WTC11 (cell line): ENCODE measurements at regions not wholly inside any gene's neighbourhood (a gene's known extent, or its start where the extent isn't known, plus 50 kb on each side); places are given as distances from the start of the nearest gene placed in this dataset.

Experiments
- ATAC-seq: fragments of 200-7000 bp; cut with Tn5 transposase; 2 replicates; pipeline ENCODE4 v1.10.0; 2021; ENCODE audit warnings: mild to moderate bottlenecking, moderate library complexity
- CTCF ChIA-PET: fragments of 300-600 bp; sonication (Branson Sonifier 250); formaldehyde crosslinking; loops from one replicate; lab custom pipeline; 2021; ENCODE audit warnings: antibody characterized with exemption; lab: Charles Lee
- POLR2A ChIA-PET: fragments of 350-600 bp; sonication (Branson Sonifier 250); formaldehyde crosslinking; loops from one replicate; lab custom pipeline; 2021; ENCODE audit warnings: antibody characterized with exemption; lab: Charles Lee
- DNase-seq: peaks from one replicate; pipeline ENCODE4 v3.0.0; 2021; ENCODE audit warnings: low spot score
- H3K27ac Mint-ChIP-seq: 2 replicates; pipeline ENCODE4 v1.8.0; 2021; ENCODE audit warnings: mixed read lengths
- H3K27me3 Mint-ChIP-seq: 2 replicates; pipeline ENCODE4 v1.8.0; 2021; ENCODE audit warnings: low read depth, mild to moderate bottlenecking, moderate library complexity, mixed read lengths
- H3K36me3 Mint-ChIP-seq: 2 replicates; pipeline ENCODE4 v1.8.0; 2021; ENCODE audit warnings: mixed read lengths
- H3K4me1 Mint-ChIP-seq: 2 replicates; pipeline ENCODE4 v1.8.0; 2022; ENCODE audit warnings: mixed read lengths
- H3K4me3 Mint-ChIP-seq: 2 replicates; pipeline ENCODE4 v1.8.0; 2021; ENCODE audit warnings: mild to moderate bottlenecking, moderate library complexity, mixed read lengths
- H3K9me3 Mint-ChIP-seq: 2 replicates; pipeline ENCODE4 v1.8.0; 2021; ENCODE audit warnings: mixed read lengths
- CREM ChIP-seq: sonication (generic); formaldehyde crosslinking; IDR thresholded peaks from 2 replicates; pipeline ENCODE4 v1.8.1; 2022; ENCODE audit warnings: mild to moderate bottlenecking, missing genetic modification reagents, moderate library complexity
- E2F1 ChIP-seq: sonication (generic); formaldehyde crosslinking; IDR thresholded peaks from 2 replicates; pipeline ENCODE4 v1.8.0; 2022; ENCODE audit warnings: mild to moderate bottlenecking, missing genetic modification reagents
- FOXJ3 ChIP-seq: sonication (generic); formaldehyde crosslinking; IDR thresholded peaks from 2 replicates; pipeline ENCODE4 v1.9.0; 2021; ENCODE audit warnings: missing genetic modification reagents, mild to moderate bottlenecking, borderline replicate concordance
- FOXP4 ChIP-seq: sonication (generic); formaldehyde crosslinking; IDR thresholded peaks from 2 replicates; pipeline ENCODE4 v1.8.0; 2022; ENCODE audit warnings: mild to moderate bottlenecking, missing genetic modification reagents
- GRHL2 ChIP-seq: fragments of 250-450 bp; sonication (Bioruptor Pico); IDR thresholded peaks from 2 replicates; pipeline ENCODE4 v1.8.0; 2022; ENCODE audit warnings: mild to moderate bottlenecking, moderate library complexity; ENCODE audit not compliant: insufficient replicate concordance, severe bottlenecking
- HMGA2 ChIP-seq: fragments of 250-450 bp; sonication (Bioruptor Pico); IDR thresholded peaks from 2 replicates; pipeline ENCODE4 v1.4.0; 2021; ENCODE audit warnings: mild to moderate bottlenecking, moderate library complexity
- JUN ChIP-seq: sonication (generic); formaldehyde crosslinking; IDR thresholded peaks from 2 replicates; pipeline ENCODE4 v1.8.0; 2023; ENCODE audit warnings: mild to moderate bottlenecking, missing genetic modification reagents
- MXD4 ChIP-seq: fragments of 250-450 bp; sonication (Bioruptor Pico); IDR thresholded peaks from 2 replicates; pipeline ENCODE4 v1.8.0; 2021; ENCODE audit warnings: mild to moderate bottlenecking, moderate library complexity, borderline replicate concordance
- NFE2L1 ChIP-seq: sonication (generic); formaldehyde crosslinking; IDR thresholded peaks from 2 replicates; pipeline ENCODE4 v1.8.1; 2023; ENCODE audit warnings: missing genetic modification reagents
- NR1H2 ChIP-seq: sonication (generic); formaldehyde crosslinking; IDR thresholded peaks from 2 replicates; pipeline ENCODE4 v1.9.0; 2021; ENCODE audit warnings: mild to moderate bottlenecking, moderate library complexity, missing genetic modification reagents
- NR3C1 ChIP-seq: sonication (generic); formaldehyde crosslinking; conservative IDR thresholded peaks from 2 replicates; pipeline ENCODE4 v1.8.1; 2023; ENCODE audit warnings: low read depth, mild to moderate bottlenecking, missing genetic modification reagents
- OVOL2 ChIP-seq: fragments of 250-450 bp; sonication (Bioruptor Pico); IDR thresholded peaks from 2 replicates; pipeline ENCODE4 v1.9.0; 2021; ENCODE audit warnings: mild to moderate bottlenecking, borderline replicate concordance
- PRDM15 ChIP-seq: sonication (generic); formaldehyde crosslinking; IDR thresholded peaks from 2 replicates; pipeline ENCODE4 v1.8.0; 2022; ENCODE audit warnings: missing genetic modification reagents
- RORB ChIP-seq: fragments of 250-450 bp; sonication (Bioruptor Pico); IDR thresholded peaks from 2 replicates; pipeline ENCODE4 v1.9.0; 2021; ENCODE audit warnings: mild to moderate bottlenecking
- SOX15 ChIP-seq: fragments of 250-450 bp; sonication (Bioruptor Pico); IDR thresholded peaks from 2 replicates; pipeline ENCODE4 v1.9.0; 2021; ENCODE audit warnings: mild to moderate bottlenecking
- STAT6 ChIP-seq: sonication (generic); formaldehyde crosslinking; conservative IDR thresholded peaks from 2 replicates; pipeline ENCODE4 v1.8.1; 2023; ENCODE audit warnings: mild to moderate bottlenecking, low read depth, missing genetic modification reagents, moderate library complexity
- ZBTB43 ChIP-seq: sonication (generic); formaldehyde crosslinking; IDR thresholded peaks from 2 replicates; pipeline ENCODE4 v1.8.1; 2023; ENCODE audit warnings: mild to moderate bottlenecking, missing genetic modification reagents
- ZNF232 ChIP-seq: sonication (generic); formaldehyde crosslinking; IDR thresholded peaks from 2 replicates; pipeline ENCODE4 v1.8.0; 2022; ENCODE audit warnings: mild to moderate bottlenecking, missing genetic modification reagents
- ZNF416 ChIP-seq: fragments of 250-450 bp; sonication (Bioruptor Pico); IDR thresholded peaks from 2 replicates; pipeline ENCODE4 v1.9.0; 2021; ENCODE audit warnings: mild to moderate bottlenecking, inconsistent platforms
- ZNF532 ChIP-seq: fragments of 250-450 bp; sonication (Bioruptor Pico); IDR thresholded peaks from 2 replicates; pipeline ENCODE4 v1.9.0; 2021; ENCODE audit warnings: mild to moderate bottlenecking, borderline replicate concordance
- ZNF671 ChIP-seq: fragments of 250-450 bp; sonication (Bioruptor Pico); IDR thresholded peaks from 2 replicates; pipeline ENCODE4 v1.8.0; 2021; ENCODE audit warnings: mild to moderate bottlenecking

GRCh38 chr4:186840771-186841301 is 117.2 kb upstream of the FAT1 start (continued):
- TF ChIP-seq PRDM15 (CRISPR knock-in tag) = no peak
- TF ChIP-seq OVOL2 (CRISPR knock-in tag) = no peak
- no peak for TF ChIP-seq FOXJ3
- no peak for TF ChIP-seq RORB (CRISPR knock-in tag)
- no peak for TF ChIP-seq NR3C1 (CRISPR knock-in tag)
- no peak for TF ChIP-seq ZNF671 (CRISPR knock-in tag)
- no peak for TF ChIP-seq STAT6 (CRISPR knock-in tag)
- no peak for TF ChIP-seq MXD4 (CRISPR knock-in tag)
- no peak for TF ChIP-seq ZNF532 (CRISPR knock-in tag)

GRCh38 chr4:186844059-186844681 is 120.5 kb upstream of the FAT1 start:
- no peak overlapping the region for H3K27ac Mint-ChIP-seq
- DNase-seq (no peak), ATAC-seq (no peak)
- H3K4me3 Mint-ChIP-seq = no peak overlapping the region
- no peaks in the 10 kb centered on the region; the same call in 1 of the 2 replicates for H3K27me3 Mint-ChIP-seq
- ChIA-PET POLR2A (no interaction called here), CTCF (no interaction called here)
- peaks cover 6% of the 10 kb centered on the region for H3K4me1 Mint-ChIP-seq
- peaks cover 9% of the 10 kb centered on the region for H3K9me3 Mint-ChIP-seq
- H3K36me3 Mint-ChIP-seq = peaks cover 3% of the 10 kb centered on the region; the same call in 1 of the 2 replicates
- TF ChIP-seq SOX15 (CRISPR knock-in tag) (no peak), ZNF416 (CRISPR knock-in tag) (no peak), CREM (CRISPR knock-in tag) (no peak), NFE2L1 (no peak), HMGA2 (CRISPR knock-in tag) (no peak), JUN (CRISPR knock-in tag) (no peak), ZNF232 (no peak), E2F1 (CRISPR knock-in tag) (no peak), NR1H2 (CRISPR knock-in tag) (no peak), GRHL2 (no peak), ZBTB43 (no peak), FOXP4 (CRISPR knock-in tag) (no peak)
